ENCODE measurements at regions not wholly inside any gene's neighbourhood (a gene's known extent, or its start where the extent isn't known, plus 50 kb on each side); places are given as distances from the start of the nearest gene placed in this dataset.

DNA sequence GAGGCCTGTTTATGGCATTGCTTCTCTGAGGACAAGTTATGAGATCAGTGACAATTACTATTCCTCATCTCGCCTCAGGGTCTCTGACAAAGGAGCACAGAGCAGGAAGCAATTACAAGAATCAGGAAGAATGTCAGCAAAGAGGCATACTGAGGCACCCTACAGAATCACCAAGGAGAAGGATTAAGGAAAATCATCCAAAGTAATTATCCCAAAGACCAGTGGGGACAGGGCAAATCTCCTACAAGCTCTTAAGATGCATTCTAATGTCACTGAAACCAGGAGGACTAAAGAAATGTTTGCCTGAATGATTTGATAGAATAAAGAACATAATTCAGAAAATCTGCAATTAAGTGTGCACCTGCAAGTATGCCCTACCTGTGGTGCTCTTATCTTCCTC lies 206.2 kb downstream of the RCHY1 start:
- TF ChIP-seq LEF1 (IDR thresholded peaks at IDR 0.05; ENCODE audit: borderline replicate concordance) (no peak), SUZ12 (IDR thresholded peaks at IDR 0.05) (no peak), L3MBTL2 (conservative IDR thresholded peaks at IDR 0.05) (no peak), FOXM1 (IDR thresholded peaks at IDR 0.05; ENCODE audit: borderline replicate concordance) (no peak), FOXK2 (IDR thresholded peaks at IDR 0.05) (no peak), TARDBP (IDR thresholded peaks at IDR 0.05) (no peak), NFRKB (IDR thresholded peaks at IDR 0.05) (no peak), FOXA1 (IDR thresholded peaks at IDR 0.05) (no peak), SP1 (IDR thresholded peaks at IDR 0.05) (no peak), BHLHE40 (IDR thresholded peaks at IDR 0.05; ENCODE audit: borderline replicate concordance) (no peak)
- TF ChIP-seq, protein P1, sequence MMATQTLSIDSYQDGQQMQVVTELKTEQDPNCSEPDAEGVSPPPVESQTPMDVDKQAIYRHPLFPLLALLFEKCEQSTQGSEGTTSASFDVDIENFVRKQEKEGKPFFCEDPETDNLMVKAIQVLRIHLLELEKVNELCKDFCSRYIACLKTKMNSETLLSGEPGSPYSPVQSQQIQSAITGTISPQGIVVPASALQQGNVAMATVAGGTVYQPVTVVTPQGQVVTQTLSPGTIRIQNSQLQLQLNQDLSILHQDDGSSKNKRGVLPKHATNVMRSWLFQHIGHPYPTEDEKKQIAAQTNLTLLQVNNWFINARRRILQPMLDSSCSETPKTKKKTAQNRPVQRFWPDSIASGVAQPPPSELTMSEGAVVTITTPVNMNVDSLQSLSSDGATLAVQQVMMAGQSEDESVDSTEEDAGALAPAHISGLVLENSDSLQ (IDR thresholded peaks at IDR 0.05), result no peak
